ENCODE measurements at regions not wholly inside any gene's neighbourhood (a gene's known extent, or its start where the extent isn't known, plus 50 kb on each side); places are given as distances from the start of the nearest gene placed in this dataset.
A peak's percentile ranks its signal among the peaks of the same experiment; 100 is the strongest.

DNA sequence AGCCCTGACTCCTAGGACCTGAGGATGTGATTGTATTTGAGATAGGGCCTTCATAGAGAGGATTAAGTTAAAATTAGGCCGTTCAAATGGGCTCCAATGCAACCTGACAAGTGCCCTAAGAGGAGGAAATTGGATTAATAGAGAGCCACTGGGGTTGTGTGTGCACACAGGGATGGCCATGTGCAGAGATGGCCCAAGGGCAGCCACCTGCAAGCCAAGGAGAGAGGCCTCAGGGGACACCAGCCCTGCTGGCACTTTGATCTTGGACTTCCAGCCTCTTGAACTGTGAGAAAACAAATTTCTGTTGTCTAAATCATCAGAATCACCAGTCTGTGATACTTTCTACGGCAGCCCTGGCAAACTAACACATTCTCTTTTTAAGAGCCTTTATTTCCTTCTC, 598.8 kb downstream of the UTRN start:
- no peaks in the 10 kb centered on the region for H3K36me3 ChIP-seq
- no peaks in the 10 kb centered on the region for H3K27me3 ChIP-seq
- H3K4me1 ChIP-seq = peaks cover 39% of the 10 kb centered on the region
- H3K4me3 ChIP-seq (ENCODE audit: low read depth, low read length) = no peak overlapping the region
- no peaks in the 10 kb centered on the region for H3K9me3 ChIP-seq
- DNase-seq = peak; percentile 73
- TF ChIP-seq, protein P1, sequence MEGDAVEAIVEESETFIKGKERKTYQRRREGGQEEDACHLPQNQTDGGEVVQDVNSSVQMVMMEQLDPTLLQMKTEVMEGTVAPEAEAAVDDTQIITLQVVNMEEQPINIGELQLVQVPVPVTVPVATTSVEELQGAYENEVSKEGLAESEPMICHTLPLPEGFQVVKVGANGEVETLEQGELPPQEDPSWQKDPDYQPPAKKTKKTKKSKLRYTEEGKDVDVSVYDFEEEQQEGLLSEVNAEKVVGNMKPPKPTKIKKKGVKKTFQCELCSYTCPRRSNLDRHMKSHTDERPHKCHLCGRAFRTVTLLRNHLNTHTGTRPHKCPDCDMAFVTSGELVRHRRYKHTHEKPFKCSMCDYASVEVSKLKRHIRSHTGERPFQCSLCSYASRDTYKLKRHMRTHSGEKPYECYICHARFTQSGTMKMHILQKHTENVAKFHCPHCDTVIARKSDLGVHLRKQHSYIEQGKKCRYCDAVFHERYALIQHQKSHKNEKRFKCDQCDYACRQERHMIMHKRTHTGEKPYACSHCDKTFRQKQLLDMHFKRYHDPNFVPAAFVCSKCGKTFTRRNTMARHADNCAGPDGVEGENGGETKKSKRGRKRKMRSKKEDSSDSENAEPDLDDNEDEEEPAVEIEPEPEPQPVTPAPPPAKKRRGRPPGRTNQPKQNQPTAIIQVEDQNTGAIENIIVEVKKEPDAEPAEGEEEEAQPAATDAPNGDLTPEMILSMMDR (IDR thresholded peaks at IDR 0.05; ENCODE audit: low read depth, low read length) = no peak

GRCh38 chr6:144885817-144886216, 600.7 kb downstream of the UTRN start:
- TF ChIP-seq, protein P1 (IDR thresholded peaks at IDR 0.05; ENCODE audit: low read depth, low read length) = no peak
- H3K4me3 ChIP-seq (ENCODE audit: low read depth, low read length) = no peak overlapping the region
- DNase-seq = no peak
- H3K27me3 ChIP-seq = no peaks in the 10 kb centered on the region
- H3K4me1 ChIP-seq = peaks cover 30% of the 10 kb centered on the region
- no peaks in the 10 kb centered on the region for H3K9me3 ChIP-seq
- no peaks in the 10 kb centered on the region for H3K36me3 ChIP-seq

GRCh38 chr6:144886682-144887081, 601.5 kb downstream of the UTRN start:
- no peaks in the 10 kb centered on the region for H3K27me3 ChIP-seq
- H3K36me3 ChIP-seq = no peaks in the 10 kb centered on the region

DNA sequence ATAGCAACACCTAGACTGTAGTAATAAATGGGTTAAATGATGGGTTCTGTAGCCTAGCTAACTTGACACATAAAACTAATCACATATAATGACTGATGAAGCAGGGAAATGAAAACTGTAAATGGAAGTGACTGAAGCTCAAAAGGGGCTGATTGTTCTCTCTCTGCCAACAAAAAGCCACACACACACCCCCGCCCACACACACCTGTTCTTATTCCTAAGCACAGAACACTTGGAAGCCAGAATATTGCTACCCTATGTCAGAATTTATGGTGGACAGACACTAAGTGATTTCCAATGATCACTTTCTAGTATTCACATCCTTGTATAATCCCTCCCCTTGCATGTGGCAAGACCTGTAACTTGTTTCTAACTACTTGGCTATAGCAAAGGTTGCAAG, 603.5 kb downstream of the UTRN start:
- TF ChIP-seq, protein P1 (IDR thresholded peaks at IDR 0.05; ENCODE audit: low read depth, low read length) = no peak
- Histone ChIP-seq H3K27me3 (no peaks in the 10 kb centered on the region), H3K36me3 (no peaks in the 10 kb centered on the region), H3K4me3 (ENCODE audit: low read depth, low read length) (no peak overlapping the region), H3K4me1 (peaks cover 27% of the 10 kb centered on the region), H3K9me3 (no peaks in the 10 kb centered on the region)
- DNase-seq = no peak

More at GRCh38 chr6:144886682-144887081, 601.5 kb downstream of the UTRN start:
- H3K9me3 ChIP-seq = no peaks in the 10 kb centered on the region
- peaks cover 30% of the 10 kb centered on the region for H3K4me1 ChIP-seq
- DNase-seq = peak; percentile 60
- TF ChIP-seq, protein P1 (IDR thresholded peaks at IDR 0.05; ENCODE audit: low read depth, low read length) = no peak
- no peak overlapping the region for H3K4me3 ChIP-seq (ENCODE audit: low read depth, low read length)

GRCh38 chr6:144893680-144894151, 608.6 kb downstream of the UTRN start:
- Histone ChIP-seq H3K27me3 (no peaks in the 10 kb centered on the region), H3K4me3 (ENCODE audit: low read depth, low read length) (no peak overlapping the region), H3K4me1 (peaks cover 17% of the 10 kb centered on the region), H3K36me3 (no peaks in the 10 kb centered on the region), H3K9me3 (no peaks in the 10 kb centered on the region)
- DNase-seq = no peak
- TF ChIP-seq, protein P1 (IDR thresholded peaks at IDR 0.05; ENCODE audit: low read depth, low read length) = no peak

DNA sequence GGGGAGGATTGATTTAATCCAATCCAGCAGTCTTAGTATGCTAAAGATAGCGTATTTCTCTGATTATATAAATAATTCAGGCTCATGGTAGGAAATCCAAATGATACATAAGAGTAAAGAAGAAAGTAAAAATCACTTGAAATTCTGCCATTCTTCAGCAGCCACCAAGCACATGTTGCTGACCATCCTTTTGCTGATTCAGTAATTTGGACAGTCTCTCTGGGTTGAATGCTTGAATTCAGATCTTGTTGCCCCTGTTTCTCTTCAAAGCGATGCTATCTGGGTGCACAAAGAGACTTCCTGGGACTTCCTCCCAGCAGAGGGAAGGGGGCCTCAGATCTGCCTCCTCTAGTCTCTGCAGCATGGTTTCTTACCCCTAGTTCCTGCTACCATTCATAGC, 609.1 kb downstream of the UTRN start:
- TF ChIP-seq, protein P1 (IDR thresholded peaks at IDR 0.05; ENCODE audit: low read depth, low read length) = no peak
- H3K4me1 ChIP-seq = peaks cover 17% of the 10 kb centered on the region
- H3K36me3 ChIP-seq = no peaks in the 10 kb centered on the region
- no peaks in the 10 kb centered on the region for H3K27me3 ChIP-seq
- no peak for DNase-seq
- no peaks in the 10 kb centered on the region for H3K9me3 ChIP-seq
- H3K4me3 ChIP-seq (ENCODE audit: low read depth, low read length) = no peak overlapping the region
